ENCODE measurements at regions not wholly inside any gene's neighbourhood (a gene's known extent, or its start where the extent isn't known, plus 50 kb on each side); places are given as distances from the start of the nearest gene placed in this dataset.
"Not testable (repeated sequence)": the region's sequence is repeated elsewhere in the genome, so short reads cannot be mapped to it uniquely, and the experiment has no call there.

- DNase-seq = no peak
These were observed 108.5 kb downstream of the KCNK1 start for GRCh38 chr1:233722212-233722979.

GRCh38 chr1:233723387-233723786 is 109.5 kb downstream of the KCNK1 start:
- no peak for DNase-seq

- not testable (repeated sequence) for DNase-seq
These were observed 110.3 kb downstream of the KCNK1 start for GRCh38 chr1:233724131-233724631.

- DNase-seq = no peak
These were observed 111.5 kb downstream of the KCNK1 start for GRCh38 chr1:233725423-233725822.

- no peak for DNase-seq
These were observed 114.8 kb downstream of the KCNK1 start for GRCh38 chr1:233728721-233729120.

GRCh38 chr1:233730380-233730779 is 116.5 kb downstream of the KCNK1 start:
- DNase-seq = no peak

DNA sequence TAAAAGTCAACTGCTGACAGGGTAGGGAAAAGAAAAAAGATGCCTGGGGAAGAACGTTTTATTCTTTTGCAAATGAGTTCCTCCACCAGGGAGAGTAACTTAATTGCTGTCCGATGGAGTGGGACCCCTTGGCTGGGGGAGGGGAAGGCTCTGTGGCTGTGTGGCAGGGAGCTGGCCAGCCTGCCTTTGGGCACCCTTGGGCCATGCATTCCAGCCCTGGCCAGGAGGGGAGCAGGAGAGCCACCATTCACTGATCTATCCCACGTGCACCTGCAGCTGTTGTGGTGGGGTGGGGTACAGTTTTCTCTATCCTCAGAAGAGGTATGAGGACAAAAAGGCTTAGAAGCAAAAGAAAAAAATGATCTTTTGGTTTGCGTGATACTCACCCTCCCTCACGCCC is 116.9 kb downstream of the KCNK1 start:
- DNase-seq = no peak

- DNase-seq = no peak
These were observed 118.3 kb downstream of the KCNK1 start for GRCh38 chr1:233732206-233732605.

- no peak for DNase-seq
These were observed 120.5 kb downstream of the KCNK1 start for GRCh38 chr1:233734456-233734855.

DNA sequence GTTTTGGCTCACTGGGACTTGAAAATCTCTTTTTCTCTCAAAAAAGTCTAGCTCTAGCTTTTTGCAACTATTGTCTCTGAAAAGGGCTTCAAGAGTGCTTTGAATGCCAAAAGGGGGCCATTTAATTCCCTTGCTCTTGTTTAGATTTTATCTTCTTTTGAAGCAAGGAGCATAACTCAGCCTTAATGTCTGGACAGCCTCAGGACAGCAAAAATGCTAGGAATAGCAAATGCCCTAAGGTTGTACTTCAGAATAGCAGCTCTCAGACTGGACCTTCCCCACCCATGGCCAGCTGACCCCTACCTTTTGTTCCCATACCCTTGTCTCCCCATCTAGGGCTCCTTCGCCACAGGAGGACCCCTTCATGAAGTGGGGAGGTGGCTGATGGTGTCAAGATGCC is 121.4 kb downstream of the KCNK1 start:
- no peak for DNase-seq

DNA sequence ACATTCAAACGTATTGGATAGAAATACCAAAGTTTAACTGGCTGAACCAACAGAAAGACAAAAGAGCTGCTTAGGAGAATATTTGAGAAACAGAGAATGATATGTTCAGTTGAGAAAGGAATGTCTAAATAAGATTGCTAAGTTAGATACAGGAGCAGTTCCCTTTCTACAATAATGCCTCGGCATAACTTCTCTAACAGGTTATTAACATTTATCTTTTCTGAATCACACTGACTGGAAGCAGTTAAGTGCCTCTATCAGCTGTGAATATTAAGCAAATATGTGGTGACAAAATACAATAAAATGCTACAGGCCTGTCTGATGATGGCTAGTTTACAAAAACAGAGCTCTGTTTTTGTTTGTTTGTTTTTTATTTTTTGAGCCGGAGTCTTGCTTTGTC is 121.9 kb downstream of the KCNK1 start:
- no peak for DNase-seq

- no peak for DNase-seq
These were observed 123.4 kb downstream of the KCNK1 start for GRCh38 chr1:233737341-233737740.

DNA sequence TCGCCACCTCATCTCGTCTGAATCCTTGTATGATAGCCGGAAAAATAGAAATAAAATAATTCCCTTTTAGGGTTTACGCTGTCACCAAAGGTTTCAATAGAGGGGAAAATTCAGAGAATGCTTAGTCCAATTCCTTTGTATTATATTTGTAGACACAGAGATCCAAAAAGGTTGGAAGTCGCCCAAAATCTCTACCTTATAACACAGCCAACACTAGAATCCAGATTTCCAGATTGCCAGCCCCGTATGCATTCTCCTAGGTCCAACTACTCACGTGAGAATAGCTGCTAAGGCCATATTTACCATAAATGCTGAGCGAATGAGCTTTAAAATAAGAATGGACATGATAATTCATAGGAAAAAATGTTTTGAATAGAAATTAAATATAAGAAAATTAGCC is 124.5 kb downstream of the KCNK1 start:
- DNase-seq = no peak

DNA sequence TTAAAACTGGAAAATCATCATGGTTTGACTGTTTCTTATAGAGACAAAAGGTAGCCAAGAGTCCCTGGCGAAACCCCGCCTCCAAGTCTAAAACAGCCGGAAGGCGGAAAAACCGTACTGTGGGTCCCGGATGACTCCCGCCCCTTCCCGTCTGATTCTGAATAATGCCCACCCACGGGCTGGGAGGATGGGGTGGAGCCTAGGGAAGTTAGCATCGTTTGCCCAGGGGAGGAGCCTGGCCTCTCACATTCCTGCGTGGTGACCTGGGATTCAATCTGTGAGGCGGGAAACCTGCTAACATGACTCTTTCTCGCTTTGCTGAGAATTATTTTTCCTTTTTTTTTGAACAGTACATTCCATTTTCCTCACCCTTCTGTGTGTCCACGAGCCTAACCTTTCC is 124.9 kb downstream of the KCNK1 start:
- no peak for DNase-seq

DNA sequence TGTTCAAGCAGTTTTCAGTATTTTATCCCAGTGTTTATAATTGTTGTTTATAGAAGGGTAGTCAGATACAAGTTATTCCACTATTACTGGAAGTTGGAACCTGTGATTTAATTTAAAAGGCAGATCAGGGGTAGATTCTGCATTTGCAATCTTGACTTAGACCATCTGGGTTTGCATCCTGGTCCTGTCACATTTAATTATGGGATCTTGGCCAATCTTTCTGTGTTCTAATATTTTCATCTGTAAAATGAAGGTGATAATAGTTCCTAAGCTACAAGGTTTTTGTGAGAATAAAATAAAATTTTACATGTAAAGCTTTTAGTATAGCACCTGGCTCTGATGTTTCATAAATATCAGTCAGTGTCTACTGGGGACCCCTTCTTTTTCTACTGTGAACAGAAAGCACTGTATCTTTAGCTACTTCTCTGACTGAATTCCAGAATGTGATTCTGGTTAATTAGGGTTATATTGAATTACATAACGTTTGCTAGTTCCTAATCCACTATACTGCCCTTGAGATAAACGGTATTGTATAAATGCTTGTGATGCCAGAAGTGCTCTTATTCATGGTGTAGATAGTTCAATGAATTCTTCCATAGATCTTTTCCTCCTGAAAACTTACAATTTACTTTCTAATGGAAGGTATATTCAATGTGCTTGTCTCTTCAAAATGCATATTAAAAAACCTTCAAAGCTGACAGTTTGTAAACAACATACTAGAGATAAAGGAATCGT is 131.0 kb downstream of the KCNK1 start:
- DNase-seq = no peak

DNA sequence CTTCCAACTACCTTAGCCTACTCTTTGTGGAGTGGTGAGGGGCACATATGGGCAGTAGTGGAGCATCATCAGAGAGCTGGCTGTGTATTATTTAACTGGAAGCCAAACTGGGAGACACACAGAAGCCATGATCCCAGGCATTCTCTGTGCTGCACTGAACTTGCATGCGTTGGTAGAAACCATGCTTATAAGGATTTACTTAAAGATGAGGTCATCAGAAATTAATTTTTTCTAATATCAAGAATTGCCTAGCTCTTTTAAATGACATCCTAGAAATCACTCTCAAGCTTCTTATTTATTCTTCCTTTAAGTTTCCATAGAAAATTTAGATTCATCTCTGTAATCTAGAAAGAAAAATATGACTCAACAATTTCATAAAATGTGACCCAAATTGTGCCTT is 136.2 kb downstream of the KCNK1 start:
- no peak for DNase-seq

DNA sequence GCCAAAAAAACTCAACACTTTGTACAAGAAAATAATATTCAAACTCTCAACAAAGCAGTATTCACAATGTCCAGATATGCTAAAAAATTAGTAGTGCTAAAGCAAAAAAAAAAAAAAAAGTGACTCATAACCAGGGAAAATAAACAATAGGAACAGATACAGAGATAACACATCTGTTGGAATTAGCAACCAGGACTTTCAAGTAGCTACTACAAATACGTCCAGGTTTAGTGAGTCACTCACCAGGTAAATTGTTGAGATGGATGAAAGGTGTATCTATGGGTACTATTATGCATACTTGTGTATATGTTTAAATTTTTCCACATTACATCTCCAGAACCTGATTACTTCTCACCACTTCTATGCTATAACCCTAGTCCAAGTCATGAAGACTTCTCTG is 144.8 kb upstream of the SLC35F3 start:
- no peak for DNase-seq

DNA sequence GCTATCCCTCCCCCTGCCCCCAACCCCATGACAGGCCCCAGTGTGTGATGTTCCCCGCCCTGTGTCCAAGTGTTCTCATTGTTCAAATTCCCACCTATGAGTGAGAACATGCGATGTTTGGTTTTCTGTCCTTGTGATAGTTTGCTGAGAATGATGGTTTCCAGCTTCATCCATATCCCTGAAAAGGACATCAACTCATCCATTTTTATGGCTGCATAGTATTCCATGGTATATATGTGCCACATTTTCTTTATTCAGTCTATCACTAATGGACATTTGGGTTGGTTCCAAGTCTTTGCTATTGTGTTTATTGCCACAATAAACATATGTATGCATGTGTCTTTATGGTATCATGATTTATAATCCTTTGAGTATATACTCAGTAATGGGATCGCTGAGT is 140.2 kb upstream of the SLC35F3 start:
- not testable (repeated sequence) for DNase-seq

DNA sequence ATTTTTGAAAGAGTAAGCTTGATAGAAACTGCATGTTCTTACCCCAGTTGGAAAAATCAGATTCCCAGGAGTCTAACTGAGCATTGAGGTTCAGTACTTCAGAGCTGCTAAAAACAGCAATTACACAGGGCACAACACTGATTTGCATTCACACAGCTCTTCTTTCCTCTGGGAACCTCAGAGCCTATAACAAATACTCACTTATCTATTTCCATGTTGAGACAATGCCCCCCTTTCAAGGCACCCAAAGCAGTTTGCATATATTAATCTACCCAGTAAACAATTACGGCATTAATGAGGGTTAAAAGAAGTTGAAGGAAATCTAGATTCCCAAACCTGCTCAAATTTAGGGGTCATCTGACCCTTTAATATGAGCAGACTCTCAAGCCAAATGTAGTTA is 126.9 kb upstream of the SLC35F3 start:
- no peak for DNase-seq

DNA sequence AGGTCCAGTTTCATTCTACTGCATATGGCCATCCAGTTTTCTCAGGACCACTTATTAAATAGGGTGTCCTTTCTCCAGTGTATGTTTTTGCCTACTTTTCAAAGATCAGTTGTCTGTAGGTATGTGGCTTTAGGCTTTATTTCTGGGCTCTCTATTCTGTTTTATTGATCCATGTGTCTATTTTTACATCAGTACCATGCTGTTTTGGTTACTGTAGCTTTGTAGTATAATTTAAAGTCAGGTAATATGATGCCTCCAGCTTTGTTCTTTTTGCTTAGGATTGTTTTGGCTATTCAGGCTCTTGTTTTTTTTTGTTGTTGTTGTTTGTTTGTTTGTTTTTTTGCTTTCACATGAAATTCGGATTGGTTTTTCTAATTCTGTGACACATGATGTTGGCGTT is 124.4 kb upstream of the SLC35F3 start:
- no peak for DNase-seq

- no peak for DNase-seq
These were observed 121.4 kb upstream of the SLC35F3 start for GRCh38 chr1:233782937-233783586.

- DNase-seq = no peak
These were observed 116.9 kb upstream of the SLC35F3 start for GRCh38 chr1:233787599-233787998.

GRCh38 chr1:233788687-233789086 is 115.8 kb upstream of the SLC35F3 start:
- DNase-seq = no peak

DNA sequence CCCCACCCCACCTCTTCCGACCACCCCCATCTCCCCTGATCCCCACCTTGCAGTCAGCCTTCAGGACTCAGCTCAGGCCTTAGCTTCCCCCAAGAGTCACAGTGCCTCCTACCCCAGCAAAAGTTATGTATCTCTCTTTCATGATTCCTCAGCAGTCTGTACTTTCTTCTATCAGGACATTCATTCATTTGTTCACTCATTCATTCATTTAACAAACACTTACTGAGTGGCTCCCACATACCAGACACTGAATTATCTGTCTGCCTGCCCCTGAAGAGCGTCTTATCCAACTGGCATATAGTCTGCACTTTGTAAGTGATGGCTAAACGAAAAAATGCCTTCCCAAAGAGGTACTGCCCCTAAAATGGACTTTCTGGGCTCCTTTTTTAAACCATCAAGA is 114.4 kb upstream of the SLC35F3 start:
- no peak for DNase-seq

Measured in NCI-H2029 treated with DMSO at 0.1 percent for 48 hours (cell line).